ENCODE measurements at regions not wholly inside any gene's neighbourhood (a gene's known extent, or its start where the extent isn't known, plus 50 kb on each side); places are given as distances from the start of the nearest gene placed in this dataset.
"Not testable (repeated sequence)": the region's sequence is repeated elsewhere in the genome, so short reads cannot be mapped to it uniquely, and the experiment has no call there.

- ATAC-seq (no peak), DNase-seq (no peak)
- Mint-ChIP-seq H3K36me3 (no peaks in the 10 kb centered on the region), H3K27me3 (ENCODE audit: low read depth in 2 of 2) (no peaks in the 10 kb centered on the region), H3K9me3 (peaks cover 10 to 12% of the 10 kb centered on the region in 2 donors), H3K4me3 (no peak overlapping the region), H3K27ac (no peak overlapping the region), H3K4me1 (no peaks in the 10 kb centered on the region)
- no peaks in the 10 kb centered on the region for H3K9me3 ChIP-seq (ENCODE audit: control insufficient read depth, insufficient read depth, low read length)
- no peaks in the 10 kb centered on the region for H3K4me1 ChIP-seq (ENCODE audit: control insufficient read depth, insufficient read depth, low read length)
- 100% methylated on average over 2 of the region's 4 CpGs for WGBS (ENCODE audit: insufficient coverage)
- H3K27ac ChIP-seq (ENCODE audit: low read length): no peak overlapping the region
- intact Hi-C loops (cut with micrococcal nuclease): no loop called here
- H3K36me3 ChIP-seq (ENCODE audit: control insufficient read depth, insufficient read depth, low read length): no peaks in the 10 kb centered on the region
- TF ChIP-seq, protein P1, sequence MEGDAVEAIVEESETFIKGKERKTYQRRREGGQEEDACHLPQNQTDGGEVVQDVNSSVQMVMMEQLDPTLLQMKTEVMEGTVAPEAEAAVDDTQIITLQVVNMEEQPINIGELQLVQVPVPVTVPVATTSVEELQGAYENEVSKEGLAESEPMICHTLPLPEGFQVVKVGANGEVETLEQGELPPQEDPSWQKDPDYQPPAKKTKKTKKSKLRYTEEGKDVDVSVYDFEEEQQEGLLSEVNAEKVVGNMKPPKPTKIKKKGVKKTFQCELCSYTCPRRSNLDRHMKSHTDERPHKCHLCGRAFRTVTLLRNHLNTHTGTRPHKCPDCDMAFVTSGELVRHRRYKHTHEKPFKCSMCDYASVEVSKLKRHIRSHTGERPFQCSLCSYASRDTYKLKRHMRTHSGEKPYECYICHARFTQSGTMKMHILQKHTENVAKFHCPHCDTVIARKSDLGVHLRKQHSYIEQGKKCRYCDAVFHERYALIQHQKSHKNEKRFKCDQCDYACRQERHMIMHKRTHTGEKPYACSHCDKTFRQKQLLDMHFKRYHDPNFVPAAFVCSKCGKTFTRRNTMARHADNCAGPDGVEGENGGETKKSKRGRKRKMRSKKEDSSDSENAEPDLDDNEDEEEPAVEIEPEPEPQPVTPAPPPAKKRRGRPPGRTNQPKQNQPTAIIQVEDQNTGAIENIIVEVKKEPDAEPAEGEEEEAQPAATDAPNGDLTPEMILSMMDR (IDR thresholded peaks at IDR 0.05): no peak
- no peaks in the 10 kb centered on the region for H3K27me3 ChIP-seq (ENCODE audit: control insufficient read depth, insufficient read depth, low read length)
- H3K4me3 ChIP-seq (ENCODE audit: low read length): no peak overlapping the region
These were observed 298.4 kb upstream of the GRAMD2B start for GRCh38 chr5:126124706-126125345.

DNA sequence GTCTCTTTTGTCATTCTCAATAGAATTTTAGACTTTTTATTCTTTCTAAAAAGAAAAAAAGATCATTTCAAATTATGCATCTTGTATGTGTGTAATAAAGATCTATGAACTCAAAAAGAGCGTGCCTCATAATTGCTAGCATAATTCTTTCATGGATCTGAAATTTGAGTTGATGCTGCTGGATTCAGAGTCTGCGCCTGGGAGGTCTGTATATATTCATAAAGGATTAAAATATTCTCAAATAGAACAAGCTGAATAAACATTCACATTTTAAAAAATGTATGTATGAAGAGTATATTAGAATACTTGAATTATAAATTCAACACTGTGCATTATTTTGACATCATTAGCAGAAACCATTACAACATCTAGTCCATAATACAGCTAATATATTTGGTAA is 297.8 kb upstream of the GRAMD2B start:
- Histone ChIP-seq H3K27me3 (ENCODE audit: control insufficient read depth, insufficient read depth, low read length) (no peaks in the 10 kb centered on the region), H3K9me3 (ENCODE audit: control insufficient read depth, insufficient read depth, low read length) (no peaks in the 10 kb centered on the region), H3K27ac (ENCODE audit: low read length) (no peak overlapping the region), H3K4me1 (ENCODE audit: control insufficient read depth, insufficient read depth, low read length) (no peaks in the 10 kb centered on the region), H3K36me3 (ENCODE audit: control insufficient read depth, insufficient read depth, low read length) (no peaks in the 10 kb centered on the region), H3K4me3 (ENCODE audit: low read length) (no peak overlapping the region)
- H3K36me3 Mint-ChIP-seq: no peaks in the 10 kb centered on the region
- DNase-seq: no peak
- H3K27me3 Mint-ChIP-seq (ENCODE audit: low read depth in 2 of 2): no peaks in the 10 kb centered on the region
- H3K27ac Mint-ChIP-seq: no peak overlapping the region
- intact Hi-C loops (cut with micrococcal nuclease): no loop called here
- 83% methylated on average over 1 of the region's 2 CpGs for WGBS (ENCODE audit: insufficient coverage)
- H3K4me1 Mint-ChIP-seq: no peaks in the 10 kb centered on the region
- peaks cover 10 to 11% of the 10 kb centered on the region in 2 donors for H3K9me3 Mint-ChIP-seq
- TF ChIP-seq, protein P1 (IDR thresholded peaks at IDR 0.05): no peak
- no peak for ATAC-seq
- H3K4me3 Mint-ChIP-seq: no peak overlapping the region

DNA sequence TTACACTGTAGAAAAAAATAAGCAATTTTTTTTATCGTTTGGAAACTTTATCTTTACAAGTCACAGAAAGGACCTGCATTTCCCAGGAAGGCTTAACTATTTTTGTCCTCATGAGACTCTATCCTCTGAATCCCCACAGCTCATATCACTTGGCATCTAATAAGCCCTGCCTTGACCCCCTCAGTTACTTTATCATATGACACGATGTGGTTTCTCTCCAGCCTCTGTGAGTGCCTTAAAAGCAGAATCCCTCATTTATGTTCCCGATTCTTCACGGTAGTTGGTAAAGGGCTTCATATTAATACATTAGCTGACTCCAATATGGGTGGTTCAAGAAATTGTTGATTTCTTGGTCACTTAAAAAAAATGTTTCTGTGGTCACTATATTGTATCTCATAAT is 296.6 kb upstream of the GRAMD2B start:
- H3K9me3 Mint-ChIP-seq: peaks cover 11 to 16% of the 10 kb centered on the region in 2 donors
- Histone ChIP-seq H3K9me3 (ENCODE audit: control insufficient read depth, insufficient read depth, low read length) (no peaks in the 10 kb centered on the region), H3K36me3 (ENCODE audit: control insufficient read depth, insufficient read depth, low read length) (no peaks in the 10 kb centered on the region), H3K27ac (ENCODE audit: low read length) (no peak overlapping the region), H3K4me3 (ENCODE audit: low read length) (no peak overlapping the region), H3K27me3 (ENCODE audit: control insufficient read depth, insufficient read depth, low read length) (no peaks in the 10 kb centered on the region), H3K4me1 (ENCODE audit: control insufficient read depth, insufficient read depth, low read length) (no peaks in the 10 kb centered on the region)
- H3K4me1 Mint-ChIP-seq: no peaks in the 10 kb centered on the region
- DNase-seq (no peak), ATAC-seq (no peak)
- H3K4me3 Mint-ChIP-seq: no peak overlapping the region
- H3K27me3 Mint-ChIP-seq (ENCODE audit: low read depth in 2 of 2): no peaks in the 10 kb centered on the region
- no peaks in the 10 kb centered on the region for H3K36me3 Mint-ChIP-seq
- WGBS (ENCODE audit: insufficient coverage): 94% methylated on average over 2 of the region's 4 CpGs
- intact Hi-C loops (cut with micrococcal nuclease): no loop called here
- TF ChIP-seq, protein P1 (IDR thresholded peaks at IDR 0.05): no peak
- no peak overlapping the region for H3K27ac Mint-ChIP-seq

DNA sequence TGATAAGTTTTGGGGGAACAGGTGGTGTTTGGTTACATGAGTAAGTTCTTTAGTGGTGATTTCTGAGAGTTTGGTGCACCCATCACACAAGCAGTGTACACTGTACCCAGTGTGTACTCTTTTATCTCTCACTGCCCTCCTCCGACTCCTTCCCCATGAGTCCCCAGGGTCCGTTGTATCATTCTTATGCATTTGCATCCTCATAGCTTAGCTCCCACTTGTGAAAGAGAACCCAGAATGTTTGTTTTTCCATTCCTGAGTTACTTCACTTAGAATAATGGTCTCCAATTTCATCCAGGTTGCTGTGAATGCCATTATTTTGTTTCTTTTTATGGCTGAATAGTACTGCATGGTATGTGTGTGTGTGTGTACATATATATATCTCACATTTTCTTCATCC is 295.8 kb upstream of the GRAMD2B start:
- peaks cover 8 to 13% of the 10 kb centered on the region in 2 donors for H3K9me3 Mint-ChIP-seq
- H3K27ac Mint-ChIP-seq; H3K4me3 Mint-ChIP-seq; H3K27me3 ChIP-seq (ENCODE audit: control insufficient read depth, insufficient read depth, low read length); H3K36me3 Mint-ChIP-seq; H3K4me1 Mint-ChIP-seq; H3K4me1 ChIP-seq (ENCODE audit: control insufficient read depth, insufficient read depth, low read length); DNase-seq; ATAC-seq; H3K27me3 Mint-ChIP-seq (ENCODE audit: low read depth in 2 of 2); H3K9me3 ChIP-seq (ENCODE audit: control insufficient read depth, insufficient read depth, low read length); H3K4me3 ChIP-seq (ENCODE audit: low read length); H3K27ac ChIP-seq (ENCODE audit: low read length); H3K36me3 ChIP-seq (ENCODE audit: control insufficient read depth, insufficient read depth, low read length); intact Hi-C loops (cut with micrococcal nuclease): not testable (repeated sequence)
- 73% methylated on average over 2 of the region's 2 CpGs for WGBS (ENCODE audit: insufficient coverage)

Measured in natural killer cell (primary cell).